HG02588 (cell line): ENCODE measurements at regions not wholly inside any gene's neighbourhood (a gene's known extent, or its start where the extent isn't known, plus 50 kb on each side); places are given as distances from the start of the nearest gene placed in this dataset.

Experiments
- ATAC-seq: cut with Tn5 transposase; IDR thresholded peaks from one replicate; pipeline ENCODE4 v1.9.1; 2021; ENCODE audit warnings: mild to moderate bottlenecking, moderate library complexity; ENCODE audit not compliant: unreplicated experiment

DNA sequence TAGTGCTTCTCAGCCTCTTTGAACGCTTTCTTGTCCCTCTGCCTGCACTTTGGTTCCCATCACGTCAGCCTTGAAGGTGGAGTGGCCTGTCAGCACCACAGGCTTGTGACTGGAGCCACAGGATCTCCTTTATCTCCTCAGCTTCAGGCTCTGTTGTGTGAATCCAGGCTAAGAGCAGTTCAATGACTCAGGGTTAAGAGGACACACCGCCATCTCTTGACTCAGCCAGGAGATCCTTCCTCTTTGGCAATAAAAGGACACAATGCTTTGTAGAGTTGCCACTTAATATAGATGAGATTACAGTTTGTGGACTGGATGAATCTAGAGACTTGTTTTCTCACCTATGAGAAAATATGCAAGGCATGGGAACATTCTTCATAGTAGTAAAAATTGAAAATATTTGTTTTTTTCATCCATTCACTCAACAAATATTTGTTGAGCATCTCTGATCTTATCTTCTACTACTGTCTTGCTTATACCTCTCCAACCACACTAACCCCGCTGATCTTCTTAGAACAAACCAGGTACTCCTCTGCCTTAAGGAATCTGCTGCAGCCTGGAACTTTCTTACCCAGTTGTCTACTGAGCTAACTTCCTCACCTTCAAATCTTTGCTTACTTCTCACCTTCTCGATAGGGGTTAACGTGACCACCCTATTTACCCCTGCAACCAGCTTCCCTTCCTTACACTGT is 62.3 kb downstream of the UCHL1 start:
- ATAC-seq: no peak

DNA sequence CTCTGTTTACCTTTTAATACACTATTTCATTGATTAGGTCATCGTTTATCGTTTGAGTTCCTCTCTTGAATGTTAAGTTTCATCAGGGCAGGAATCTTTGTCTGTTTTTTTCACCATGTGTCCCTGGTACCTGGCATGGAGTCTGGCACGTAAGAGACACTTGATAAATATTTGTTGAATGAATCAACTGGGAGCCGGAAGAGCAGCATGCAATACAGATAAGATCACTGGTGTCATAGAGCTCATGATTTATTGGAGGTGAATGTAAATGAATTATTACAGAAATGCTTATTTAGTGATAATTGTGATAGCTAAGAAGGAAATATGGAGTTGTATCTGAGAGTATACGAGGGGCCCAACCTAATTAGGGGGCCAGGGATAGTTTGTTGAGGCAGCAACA is 62.8 kb downstream of the UCHL1 start:
- ATAC-seq: no peak

DNA sequence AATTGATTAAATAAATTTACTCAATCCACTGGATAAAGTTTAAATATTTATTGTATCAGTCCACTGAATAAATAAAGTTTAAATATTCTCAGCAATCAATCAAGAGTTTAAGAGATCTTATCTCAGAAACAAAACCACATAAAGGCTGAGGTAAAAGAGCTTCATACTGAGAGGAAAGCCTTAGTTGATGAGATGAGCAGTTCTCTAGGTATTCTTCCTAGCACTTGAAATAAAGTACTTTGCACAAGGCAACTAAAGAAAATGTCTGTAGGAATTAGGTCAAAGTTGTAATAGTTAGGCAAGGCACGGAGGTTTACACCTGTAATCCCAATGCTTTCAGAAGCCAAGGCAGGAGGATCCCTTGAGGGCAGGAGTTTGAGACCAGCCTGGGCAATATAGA is 63.5 kb downstream of the UCHL1 start:
- ATAC-seq: no peak

DNA sequence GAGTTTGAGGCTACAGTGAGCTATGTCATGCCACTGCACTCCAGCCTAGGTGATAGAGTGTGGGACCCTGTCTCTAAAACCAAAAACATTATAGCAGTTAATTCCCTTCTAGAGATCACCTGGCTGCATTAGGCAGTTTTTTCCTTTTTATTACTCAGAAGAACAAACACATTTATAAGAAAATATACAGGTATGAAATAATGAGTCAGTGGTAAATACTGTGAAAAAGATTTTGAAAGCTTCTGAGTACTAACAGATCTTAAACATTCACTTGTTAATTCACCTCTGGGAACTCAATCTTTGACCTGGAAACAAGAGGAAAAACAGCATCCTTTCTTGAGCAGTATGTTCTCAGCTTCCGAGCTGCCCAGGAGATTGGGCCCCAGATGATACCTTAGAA is 64.1 kb downstream of the UCHL1 start:
- no peak for ATAC-seq

DNA sequence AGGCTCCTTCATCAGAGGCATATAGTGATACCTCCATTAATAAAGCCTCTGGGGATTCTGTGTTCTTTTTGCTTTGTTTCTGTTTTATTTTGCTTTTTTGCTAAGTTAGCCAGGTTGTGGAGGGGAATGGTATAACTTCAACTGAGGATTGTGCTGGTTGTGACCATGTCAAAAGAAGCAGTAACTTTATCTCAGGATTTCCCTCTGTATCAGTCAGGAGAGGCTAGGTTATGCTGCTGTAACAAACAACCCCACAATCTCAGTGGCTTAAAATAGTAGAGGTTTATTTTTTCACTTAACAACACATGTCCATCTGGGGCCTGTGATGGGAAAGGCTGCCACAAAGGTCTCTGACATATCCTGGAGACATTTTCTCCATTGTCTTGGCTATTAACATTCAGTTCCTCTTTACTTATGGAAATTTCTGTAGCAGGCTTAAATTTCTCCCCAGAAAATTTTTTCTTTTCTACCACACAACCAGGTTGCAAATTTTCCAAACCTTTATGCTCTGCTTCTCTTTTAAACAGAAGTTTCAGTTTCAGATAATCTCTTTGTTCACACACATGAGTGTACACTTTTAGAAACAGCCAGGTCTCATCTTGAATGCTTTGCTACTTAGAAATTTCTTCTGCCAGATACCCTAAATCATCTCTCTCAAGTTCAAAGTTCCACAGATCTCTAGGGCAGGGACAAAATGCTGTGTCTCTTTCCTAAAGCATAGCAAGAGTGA is 64.7 kb downstream of the UCHL1 start:
- ATAC-seq: no peak

DNA sequence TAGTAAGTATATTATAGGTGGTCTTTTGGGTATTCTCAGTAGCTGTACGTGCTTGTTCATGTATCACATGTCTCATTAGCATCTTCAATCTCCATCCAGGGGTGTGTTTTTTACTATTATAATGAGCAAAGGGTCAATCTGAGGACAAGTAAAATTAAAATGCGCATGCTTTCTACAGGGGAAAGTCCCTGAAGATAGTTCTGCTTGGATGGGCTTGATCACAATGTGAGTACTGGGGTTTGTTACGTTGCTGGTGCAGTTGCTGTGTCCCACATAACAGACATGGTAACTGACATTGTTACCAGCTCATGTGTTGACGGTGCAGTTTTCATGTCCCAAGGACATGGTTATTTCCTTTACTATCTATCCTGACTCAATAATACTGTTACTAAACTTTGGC is 65.9 kb downstream of the UCHL1 start:
- ATAC-seq: no peak

DNA sequence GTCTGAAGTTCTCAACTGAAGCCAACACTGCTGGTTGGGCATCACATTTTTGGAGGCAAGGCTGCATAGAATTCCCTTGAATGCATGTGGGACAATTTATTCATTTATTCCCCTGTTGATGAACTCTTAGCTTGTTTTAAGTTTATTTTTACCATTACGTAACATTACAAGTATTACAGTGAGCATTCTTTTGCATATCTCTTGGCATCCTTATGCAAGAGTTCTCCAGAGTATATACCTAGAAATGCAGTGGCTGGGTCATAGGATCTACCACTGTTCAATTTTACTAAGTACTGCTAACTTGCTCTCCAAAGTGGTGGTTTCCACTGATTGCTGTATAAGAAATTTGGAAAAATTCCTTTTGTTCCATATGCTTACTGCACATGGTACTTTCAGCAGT is 66.5 kb downstream of the UCHL1 start:
- ATAC-seq: no peak

DNA sequence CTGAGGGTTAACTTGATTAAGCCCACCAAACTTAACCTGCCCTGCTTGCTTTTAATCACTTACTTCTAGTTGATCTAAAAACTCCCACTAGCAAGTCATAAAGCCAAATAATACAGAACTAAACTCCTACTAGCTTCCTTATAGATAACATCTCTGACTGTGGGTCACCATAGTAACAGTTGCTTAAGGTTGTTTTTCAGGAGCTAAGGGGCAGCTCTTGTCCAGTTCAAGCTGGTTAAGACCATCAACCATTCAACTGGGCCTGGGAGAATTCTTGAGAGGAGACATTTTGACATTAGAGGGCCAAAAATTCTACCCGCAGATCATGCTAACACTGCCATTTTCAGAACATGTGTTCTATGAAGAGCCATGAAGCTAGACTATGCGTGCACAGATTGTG is 67.0 kb downstream of the UCHL1 start:
- no peak for ATAC-seq

DNA sequence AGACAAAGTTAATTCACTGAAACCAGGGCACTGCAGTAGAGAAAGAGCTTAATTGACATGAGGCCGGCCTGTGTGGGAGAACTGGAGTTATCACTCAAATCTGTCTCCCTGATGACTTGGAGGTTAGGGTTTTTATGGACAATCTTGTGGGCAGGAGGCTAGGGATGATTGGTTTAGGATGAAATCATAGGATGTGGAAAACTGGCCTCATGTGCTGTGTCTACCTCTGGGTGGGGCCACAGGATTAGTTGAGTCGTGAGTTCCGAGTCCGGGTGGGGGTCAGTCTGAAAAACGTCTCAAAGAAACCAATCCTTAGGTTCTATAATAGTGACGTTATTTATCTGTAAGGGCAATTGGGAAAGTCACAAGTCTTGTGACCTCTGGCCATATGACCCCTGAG is 68.1 kb downstream of the UCHL1 start:
- ATAC-seq: no peak

DNA sequence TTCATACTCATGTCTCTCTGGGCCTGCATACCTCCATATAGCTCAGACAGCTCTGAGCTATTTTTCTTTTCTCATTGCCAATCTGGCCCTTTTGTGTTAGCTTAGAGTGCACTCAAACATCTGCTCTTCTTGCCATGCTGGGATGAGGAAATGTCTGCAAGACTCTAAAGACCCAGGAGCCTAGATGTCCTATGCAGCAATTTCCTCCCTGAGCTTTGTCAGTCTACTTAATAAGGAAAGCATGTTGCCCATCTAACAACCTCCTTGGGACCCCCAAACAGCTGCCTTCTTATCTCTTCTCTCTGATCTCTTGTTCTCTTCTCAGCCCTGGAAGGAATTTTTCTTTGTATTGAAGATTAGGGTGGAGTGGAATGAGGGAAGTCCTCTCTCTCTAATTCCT is 69.2 kb downstream of the UCHL1 start:
- ATAC-seq: no peak

DNA sequence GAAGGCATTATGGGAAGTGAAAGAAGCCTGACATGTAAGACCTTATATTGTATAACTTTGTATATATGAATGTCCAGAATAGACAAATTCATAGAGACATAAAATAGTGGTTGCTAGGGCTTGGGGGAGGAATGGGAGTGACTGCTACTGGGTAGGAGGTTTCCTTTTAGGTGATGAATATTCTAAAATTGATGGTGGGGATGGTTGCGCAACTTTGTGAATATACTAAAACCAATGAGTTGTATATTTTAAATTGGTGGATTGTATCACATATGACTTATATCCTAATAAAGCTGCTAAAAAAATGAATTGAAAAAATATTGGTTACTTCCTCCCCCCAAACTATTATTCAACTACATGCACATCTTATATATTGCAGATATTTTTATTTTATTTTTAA is 70.0 kb downstream of the UCHL1 start:
- ATAC-seq: no peak

DNA sequence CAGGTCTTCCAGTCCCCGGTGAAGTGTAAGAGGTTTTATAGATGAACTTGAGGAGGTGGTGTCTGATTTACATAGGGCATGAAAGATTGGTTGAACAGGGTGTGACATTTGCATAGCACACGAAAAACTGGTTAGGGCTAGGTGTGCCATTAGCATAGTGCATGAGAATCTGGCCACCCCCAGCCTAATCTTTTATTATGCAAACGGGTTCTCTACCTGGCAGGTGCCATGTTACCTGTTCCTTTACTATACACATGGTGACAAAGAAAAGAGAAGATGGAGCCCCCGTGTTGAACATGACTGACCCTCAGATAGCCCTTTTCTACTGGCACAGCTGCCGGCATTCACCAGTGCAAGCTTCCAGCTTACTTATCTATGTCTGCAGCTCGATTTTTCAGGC is 71.0 kb downstream of the UCHL1 start:
- no peak for ATAC-seq

DNA sequence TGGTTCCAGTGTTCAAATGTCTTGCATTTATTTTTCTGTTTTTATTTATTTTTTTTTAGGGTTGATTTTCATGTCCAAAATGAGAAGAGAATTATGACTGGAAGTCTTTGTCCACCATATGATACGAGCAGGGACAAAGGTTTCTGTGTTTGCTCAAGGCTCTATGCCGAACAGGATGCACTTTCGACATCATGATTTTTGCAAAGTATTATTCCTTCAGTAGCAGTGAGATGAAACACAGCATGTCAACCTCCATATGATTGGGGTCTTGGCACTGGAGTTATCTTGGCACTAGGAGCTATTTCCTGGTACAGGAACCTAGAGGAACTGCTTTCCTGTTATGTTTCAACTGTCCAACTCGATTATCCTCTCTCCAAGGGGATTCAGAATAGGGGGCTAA is 72.6 kb downstream of the UCHL1 start:
- no peak for ATAC-seq

DNA sequence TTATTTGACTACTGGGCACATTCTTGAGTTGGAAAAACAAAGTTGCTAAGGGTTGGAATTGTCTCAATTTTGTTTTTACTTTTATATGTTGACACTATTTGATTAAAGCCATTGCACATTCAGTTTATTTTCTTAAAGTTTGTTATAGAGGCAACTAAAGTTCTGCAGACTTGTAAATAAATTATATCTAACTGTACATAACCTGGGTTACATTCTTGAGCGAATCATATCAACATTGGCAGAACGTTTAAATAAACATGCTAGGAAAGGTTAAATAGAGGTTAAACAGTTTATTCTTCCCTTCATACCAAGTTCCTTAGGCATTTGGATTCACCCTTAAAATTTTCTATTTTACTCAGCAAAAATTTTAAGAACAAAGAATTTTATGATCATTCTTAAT is 74.5 kb downstream of the UCHL1 start:
- ATAC-seq: no peak

DNA sequence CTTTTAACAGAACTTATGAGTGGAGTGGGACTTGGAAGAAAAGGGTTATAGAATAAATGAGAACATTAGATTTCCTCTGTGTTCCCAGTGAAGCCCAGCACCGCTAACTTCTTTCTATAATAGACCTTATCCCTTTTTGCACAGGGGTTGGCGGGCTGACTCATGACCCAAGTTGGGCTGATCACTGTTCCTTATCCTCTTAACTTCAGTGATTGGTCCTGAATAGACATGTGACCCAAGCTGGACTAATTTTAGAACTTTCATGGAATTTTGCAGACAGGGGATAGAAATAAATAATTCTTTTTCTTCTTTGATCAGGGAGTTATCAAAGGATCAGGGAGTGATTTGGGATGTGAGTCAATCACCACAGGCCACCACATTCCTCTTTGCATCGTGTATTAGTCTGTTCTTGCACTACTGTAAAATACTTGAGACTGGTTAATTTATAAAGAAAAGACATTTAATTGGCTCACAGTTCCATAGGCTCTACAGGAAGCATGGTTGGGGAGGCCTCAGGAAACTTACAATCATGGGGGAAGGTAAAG is 75.9 kb downstream of the UCHL1 start:
- no peak for ATAC-seq

DNA sequence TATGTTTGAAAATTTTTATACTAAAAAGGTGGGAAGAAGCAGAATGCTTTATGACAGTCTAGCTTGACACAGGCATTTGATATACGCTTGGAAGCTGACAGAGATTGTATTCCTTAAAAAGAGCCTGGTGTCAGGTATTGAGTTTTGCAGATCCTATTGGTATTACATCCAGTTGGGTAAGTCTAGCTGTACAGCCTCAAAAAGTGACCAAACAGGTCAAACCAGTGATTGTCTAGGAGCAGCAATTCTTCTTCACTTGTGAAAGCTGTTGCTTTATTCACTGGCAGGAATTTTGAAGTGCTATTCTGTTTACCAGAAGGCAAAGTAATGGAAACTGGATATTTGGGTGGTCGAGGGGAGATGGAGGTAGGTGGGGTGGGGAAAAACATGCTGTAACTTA is 77.5 kb downstream of the UCHL1 start:
- no peak for ATAC-seq

DNA sequence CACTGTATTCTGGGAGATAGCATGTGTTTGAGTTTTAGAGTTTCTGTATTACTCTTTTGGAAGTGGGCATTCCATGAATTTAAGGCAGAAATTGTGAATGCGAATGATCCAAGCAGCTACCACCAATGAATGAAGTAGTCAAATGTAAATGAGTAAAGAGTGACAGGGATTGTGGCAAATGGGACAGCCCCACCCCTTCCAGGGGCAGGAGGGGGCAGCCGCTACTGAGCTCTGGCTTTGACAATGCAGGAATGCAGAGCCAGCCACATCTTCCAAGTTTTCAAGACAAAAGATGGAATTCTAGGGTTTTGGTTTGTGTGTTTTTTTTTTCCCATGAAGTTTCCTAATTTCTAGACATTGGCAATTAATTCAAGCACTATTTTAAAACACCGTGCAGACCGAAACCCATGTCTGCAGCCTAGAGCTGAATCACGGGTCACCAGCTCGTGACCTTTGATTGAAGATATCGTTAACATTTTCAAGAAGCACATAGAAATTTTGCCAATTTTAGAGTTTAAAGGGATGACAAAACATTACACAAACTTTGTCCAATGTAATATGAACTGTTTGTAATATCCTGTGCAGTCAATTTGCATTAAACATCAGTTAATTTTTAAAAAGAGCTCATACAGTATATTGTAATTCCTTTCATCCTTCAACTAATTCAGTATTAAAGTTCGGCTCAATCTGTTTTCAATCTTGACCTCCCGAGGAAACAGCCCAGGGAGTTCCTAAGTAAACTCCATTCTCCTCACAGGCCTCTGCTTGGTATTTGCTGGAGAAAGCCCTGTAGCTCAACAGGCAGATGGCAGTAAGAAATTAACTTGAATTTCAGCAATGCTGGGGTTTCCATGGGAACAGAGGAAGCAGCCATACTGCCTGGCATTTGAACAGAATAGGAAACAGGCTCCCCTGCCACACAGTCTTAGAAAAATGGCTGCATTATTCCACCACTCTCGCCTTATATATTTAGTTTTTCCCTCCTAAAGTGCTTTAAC is 83.4 kb downstream of the UCHL1 start:
- ATAC-seq: no peak

DNA sequence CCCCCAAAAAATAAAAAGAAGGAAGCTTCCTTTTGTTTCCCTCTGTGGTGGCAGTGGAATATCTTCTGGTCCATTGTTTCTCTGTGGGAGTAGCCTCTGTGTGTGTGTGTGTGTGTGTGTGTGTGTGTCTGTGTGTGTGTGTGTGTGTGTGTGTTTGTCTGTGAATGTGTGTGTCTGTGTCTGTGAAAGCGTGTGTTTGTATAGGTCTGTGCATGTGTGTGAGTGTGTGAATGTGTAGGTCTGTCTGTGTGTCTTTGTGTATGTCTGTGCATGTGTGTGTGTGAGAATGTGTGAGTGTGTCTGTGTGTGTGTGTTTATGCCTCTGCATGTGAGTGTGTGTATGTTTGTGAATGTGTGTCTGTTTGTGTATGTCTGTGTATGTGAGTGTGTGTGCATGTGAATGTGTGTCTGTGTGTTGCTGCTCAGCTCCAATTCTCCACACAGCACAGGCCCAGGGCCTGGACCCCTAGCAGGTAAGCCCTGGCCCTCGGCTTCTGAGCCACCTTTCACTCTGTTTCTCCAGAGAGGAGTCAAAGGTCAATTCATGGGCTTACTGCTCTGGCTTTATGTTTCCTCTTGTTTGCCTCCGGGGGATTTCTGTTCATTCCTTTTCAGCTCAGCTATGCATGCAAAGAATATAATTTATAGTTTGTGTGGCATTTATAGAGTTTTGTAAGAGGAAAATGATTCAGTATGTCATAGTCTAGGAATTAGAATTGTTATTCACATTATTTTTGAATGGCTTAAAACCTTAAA is 89.8 kb downstream of the UCHL1 start:
- ATAC-seq: no peak

DNA sequence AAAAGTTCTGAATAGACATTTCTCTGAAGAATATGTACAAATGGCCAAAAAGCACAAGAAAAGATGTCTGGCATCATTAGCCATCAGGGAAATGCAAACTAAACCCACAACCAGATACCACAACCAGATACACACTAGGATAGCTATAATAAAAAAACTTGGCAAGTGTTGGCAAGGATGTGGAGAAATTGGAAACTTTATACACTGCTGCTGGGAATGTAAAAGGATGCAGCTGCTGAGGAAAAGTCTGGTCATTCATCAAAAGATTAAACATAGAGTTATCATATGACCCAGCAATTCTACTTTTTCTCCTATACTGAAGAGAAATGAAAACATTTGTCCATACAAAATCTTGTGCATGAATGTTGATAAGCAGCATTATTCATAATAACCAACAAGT is 92.3 kb downstream of the UCHL1 start:
- no peak for ATAC-seq

DNA sequence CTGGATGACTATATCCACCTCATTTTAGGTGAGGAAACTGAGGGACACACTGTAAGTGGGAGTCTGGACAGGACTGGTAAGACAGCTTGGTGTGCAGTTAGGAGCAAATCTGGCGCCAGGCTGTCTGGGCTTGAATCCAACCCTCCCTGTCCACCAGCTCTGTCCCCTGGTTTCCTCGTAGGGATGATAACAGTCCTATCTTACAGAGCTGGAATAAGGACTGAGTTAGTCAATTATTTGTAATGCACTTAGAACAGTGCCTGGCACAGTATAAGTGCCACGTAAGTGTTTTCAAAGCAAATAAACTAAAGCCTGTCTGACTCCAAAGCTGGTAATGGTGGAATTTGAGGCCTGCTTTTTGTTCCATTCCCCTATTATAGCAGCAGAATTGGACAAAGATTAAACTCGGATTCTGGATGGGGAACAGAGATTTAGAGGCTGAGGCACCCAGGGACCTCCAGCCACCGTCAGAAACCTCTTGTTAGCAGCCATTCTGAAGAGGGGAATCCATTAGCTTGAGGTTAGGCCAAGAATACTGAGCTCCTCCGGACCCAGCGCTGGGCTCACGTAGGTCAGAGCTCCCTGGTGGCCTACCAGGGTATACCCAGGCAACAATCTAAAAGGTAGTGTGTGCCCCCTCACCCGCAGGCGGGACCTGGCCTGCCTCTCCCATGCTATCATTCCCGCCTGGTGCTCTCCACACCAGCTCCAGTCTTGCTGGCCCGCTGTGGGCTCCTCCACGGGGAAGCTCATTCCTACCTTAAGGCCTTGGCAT is 102.1 kb downstream of the UCHL1 start:
- no peak for ATAC-seq
